Calu3 (cell line): ENCODE measurements at regions not wholly inside any gene's neighbourhood (a gene's known extent, or its start where the extent isn't known, plus 50 kb on each side); places are given as distances from the start of the nearest gene placed in this dataset.
A peak's percentile ranks its signal among the peaks of the same experiment; 100 is the strongest.

Source experiments
- BruUV-seq: library from RNA; stranded (reverse); fragments of 400-500 nt; replicated peaks from 2 replicates; lab custom pipeline; 2021; lab: Mats Ljungman, UMichigan
- CTCF ChIA-PET: fragments of 300-600 bp; sonication (Branson Sonifier 250); formaldehyde crosslinking; loops from one replicate; lab custom pipeline; 2022; ENCODE audit warnings: antibody characterized with exemption; lab: Charles Lee
- DNase-seq: peaks from one replicate; pipeline ENCODE4 v3.0.0; 2022
- H3K27ac Mint-ChIP-seq: one replicate; pipeline ENCODE4 v1.8.0; 2022; ENCODE audit warnings: mixed read lengths; ENCODE audit not compliant: unreplicated experiment
- H3K27me3 Mint-ChIP-seq: one replicate; pipeline ENCODE4 v1.8.0; 2022; ENCODE audit warnings: mixed read lengths; ENCODE audit not compliant: unreplicated experiment
- H3K36me3 Mint-ChIP-seq: one replicate; pipeline ENCODE4 v1.8.0; 2022; ENCODE audit warnings: mild to moderate bottlenecking, moderate library complexity, mixed read lengths; ENCODE audit not compliant: insufficient read depth, unreplicated experiment
- H3K4me1 Mint-ChIP-seq: one replicate; pipeline ENCODE4 v1.8.0; 2022; ENCODE audit warnings: mild to moderate bottlenecking, low read depth, mixed read lengths; ENCODE audit not compliant: unreplicated experiment
- H3K4me3 Mint-ChIP-seq: one replicate; pipeline ENCODE4 v1.8.0; 2022; ENCODE audit warnings: mild to moderate bottlenecking, low read depth, moderate library complexity, mixed read lengths; ENCODE audit not compliant: unreplicated experiment
- H3K9me3 Mint-ChIP-seq: one replicate; pipeline ENCODE4 v1.8.0; 2022; ENCODE audit warnings: low read depth, mixed read lengths; ENCODE audit not compliant: unreplicated experiment
- CTCF ChIP-seq: fragments of 200-600 bp; IDR thresholded peaks from one replicate; pipeline ENCODE4 v1.8.0; 2022; ENCODE audit warnings: antibody characterized with exemption; ENCODE audit not compliant: unreplicated experiment
- intact Hi-C: fragments of 100-400 bp; cut with micrococcal nuclease; formaldehyde crosslinking; loops from one replicate; pipeline ENCODE4 v1.10.0; 2022; ENCODE audit not compliant: unreplicated experiment

GRCh38 chr3:124542214-124542869 lies 187.9 kb upstream of the UMPS start:
- TF ChIP-seq CTCF = no peak
- BruUV-seq = no TSS peak
- DNase-seq = no peak
- Mint-ChIP-seq H3K4me1 (no peaks in the 10 kb centered on the region), H3K9me3 (no peaks in the 10 kb centered on the region), H3K36me3 (no peaks in the 10 kb centered on the region), H3K27ac (no peak overlapping the region), H3K4me3 (no peak overlapping the region), H3K27me3 (peaks cover 47% of the 10 kb centered on the region)
- intact Hi-C loops = no loop called here
- CTCF ChIA-PET = no interaction called here

GRCh38 chr3:124545891-124546290 lies 184.4 kb upstream of the UMPS start:
- H3K9me3 Mint-ChIP-seq = no peaks in the 10 kb centered on the region
- no TSS peak for BruUV-seq
- intact Hi-C loops = no loop called here
- no peak for TF ChIP-seq CTCF
- H3K27ac Mint-ChIP-seq = no peak overlapping the region
- H3K4me1 Mint-ChIP-seq = no peaks in the 10 kb centered on the region
- H3K27me3 Mint-ChIP-seq = peaks cover 80% of the 10 kb centered on the region
- no peaks in the 10 kb centered on the region for H3K36me3 Mint-ChIP-seq
- H3K4me3 Mint-ChIP-seq = no peak overlapping the region
- no peak for DNase-seq
- CTCF ChIA-PET = no interaction called here

- peaks cover 91% of the 10 kb centered on the region for H3K27me3 Mint-ChIP-seq
- H3K36me3 Mint-ChIP-seq = no peaks in the 10 kb centered on the region
- H3K9me3 Mint-ChIP-seq = no peaks in the 10 kb centered on the region
- DNase-seq = peak; percentile 78
- CTCF ChIA-PET = interaction anchor here (1.1 to 2.1 kb wide), 4 partner anchors 9 to 205 kb away, joined by 3 to 7 read pairs (median 4); no protein-coding TSS in a partner anchor
- no peak overlapping the region for H3K27ac Mint-ChIP-seq
- no peak overlapping the region for H3K4me3 Mint-ChIP-seq
- no TSS peak for BruUV-seq
- H3K4me1 Mint-ChIP-seq = peaks cover 4% of the 10 kb centered on the region
- intact Hi-C loops = loop anchor here (10.0 kb wide), 1 partner anchor 537 kb away; no protein-coding TSS in a partner anchor
- TF ChIP-seq CTCF = no peak
Measured at GRCh38 chr3:124552224-124552623, 178.0 kb upstream of the UMPS start.

GRCh38 chr3:124553178-124553577 lies 177.1 kb upstream of the UMPS start:
- intact Hi-C loops = loop anchor here (10.0 kb wide), 1 partner anchor 538 kb away; no protein-coding TSS in a partner anchor
- no peak overlapping the region for H3K4me3 Mint-ChIP-seq
- CTCF ChIA-PET = interaction anchor here (1.2 to 1.4 kb wide), 2 partner anchors 75 to 206 kb away, joined by 3 to 4 read pairs; no protein-coding TSS in a partner anchor
- no peaks in the 10 kb centered on the region for H3K36me3 Mint-ChIP-seq
- H3K9me3 Mint-ChIP-seq = no peaks in the 10 kb centered on the region
- TF ChIP-seq CTCF = no peak
- BruUV-seq = no TSS peak
- H3K4me1 Mint-ChIP-seq = peaks cover 12% of the 10 kb centered on the region
- no peak overlapping the region for H3K27ac Mint-ChIP-seq
- no peak for DNase-seq
- peaks cover 93% of the 10 kb centered on the region for H3K27me3 Mint-ChIP-seq
